ENCODE measurements at regions not wholly inside any gene's neighbourhood (a gene's known extent, or its start where the extent isn't known, plus 50 kb on each side); places are given as distances from the start of the nearest gene placed in this dataset.

GRCh38 chr14:44404036-44404435, 103.0 kb downstream of the FSCB start:
- ATAC-seq, result no peak
- TF ChIP-seq GLIS3 (CRISPR knock-in tag; IDR thresholded peaks at IDR 0.05), result no peak
- TF ChIP-seq, protein P1, sequence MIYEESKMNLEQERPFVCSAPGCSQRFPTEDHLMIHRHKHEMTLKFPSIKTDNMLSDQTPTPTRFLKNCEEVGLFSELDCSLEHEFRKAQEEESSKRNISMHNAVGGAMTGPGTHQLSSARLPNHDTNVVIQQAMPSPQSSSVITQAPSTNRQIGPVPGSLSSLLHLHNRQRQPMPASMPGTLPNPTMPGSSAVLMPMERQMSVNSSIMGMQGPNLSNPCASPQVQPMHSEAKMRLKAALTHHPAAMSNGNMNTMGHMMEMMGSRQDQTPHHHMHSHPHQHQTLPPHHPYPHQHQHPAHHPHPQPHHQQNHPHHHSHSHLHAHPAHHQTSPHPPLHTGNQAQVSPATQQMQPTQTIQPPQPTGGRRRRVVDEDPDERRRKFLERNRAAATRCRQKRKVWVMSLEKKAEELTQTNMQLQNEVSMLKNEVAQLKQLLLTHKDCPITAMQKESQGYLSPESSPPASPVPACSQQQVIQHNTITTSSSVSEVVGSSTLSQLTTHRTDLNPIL (CRISPR knock-in tag; IDR thresholded peaks at IDR 0.05; ENCODE audit: low read depth), result no peak
- TF ChIP-seq CSDC2 (CRISPR knock-in tag; IDR thresholded peaks at IDR 0.05), result no peak
- no peak for TF ChIP-seq ZFP3 (CRISPR knock-in tag; IDR thresholded peaks at IDR 0.05)
- no peak for TF ChIP-seq ZC3H10 (CRISPR knock-in tag; IDR thresholded peaks at IDR 0.05)

DNA sequence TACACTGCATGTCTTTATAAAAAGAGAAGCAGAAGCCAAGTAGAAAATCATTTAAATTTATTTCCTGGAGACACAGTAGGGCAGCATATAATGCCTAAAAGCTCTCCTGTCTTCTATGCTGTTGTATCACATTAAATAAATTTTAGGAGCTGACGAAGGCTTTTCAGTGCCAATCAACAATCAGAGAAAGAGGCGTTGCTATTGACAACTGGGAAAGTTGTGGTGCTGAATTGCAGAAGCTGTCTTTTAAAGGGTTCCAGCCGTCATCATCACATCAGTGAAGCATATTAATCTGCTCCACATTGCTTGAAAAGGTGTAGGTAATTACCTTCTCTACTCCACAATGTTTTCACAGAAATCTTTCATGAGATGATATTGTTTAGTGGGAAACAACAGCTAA, 103.9 kb downstream of the FSCB start:
- TF ChIP-seq TSHZ2 (CRISPR knock-in tag; IDR thresholded peaks at IDR 0.05), result no peak
- ATAC-seq, result no peak

- no peak for ATAC-seq
- TF ChIP-seq ZNF8 (CRISPR knock-in tag; IDR thresholded peaks at IDR 0.05) (no peak), OSR1 (CRISPR knock-in tag; IDR thresholded peaks at IDR 0.05) (no peak), RARB (CRISPR knock-in tag; IDR thresholded peaks at IDR 0.05) (no peak), TOX (CRISPR knock-in tag; IDR thresholded peaks at IDR 0.05; ENCODE audit: borderline replicate concordance) (no peak), TCF4 (CRISPR knock-in tag; IDR thresholded peaks at IDR 0.05; ENCODE audit: borderline replicate concordance) (no peak), SNAI2 (CRISPR knock-in tag; IDR thresholded peaks at IDR 0.05) (no peak)
Observed at GRCh38 chr14:44396226-44396625, 110.9 kb downstream of the FSCB start.

- TF ChIP-seq BACH2 (CRISPR knock-in tag; IDR thresholded peaks at IDR 0.05; ENCODE audit: borderline replicate concordance) (no peak), ZNF8 (CRISPR knock-in tag; IDR thresholded peaks at IDR 0.05) (no peak), GLIS3 (CRISPR knock-in tag; IDR thresholded peaks at IDR 0.05) (no peak), TSHZ2 (CRISPR knock-in tag; IDR thresholded peaks at IDR 0.05) (no peak), ZFP3 (CRISPR knock-in tag; IDR thresholded peaks at IDR 0.05) (no peak), PPARA (CRISPR knock-in tag; IDR thresholded peaks at IDR 0.05; ENCODE audit: borderline replicate concordance) (no peak), OSR1 (CRISPR knock-in tag; IDR thresholded peaks at IDR 0.05) (no peak), CSDC2 (CRISPR knock-in tag; IDR thresholded peaks at IDR 0.05) (no peak)
- TF ChIP-seq, protein P2, sequence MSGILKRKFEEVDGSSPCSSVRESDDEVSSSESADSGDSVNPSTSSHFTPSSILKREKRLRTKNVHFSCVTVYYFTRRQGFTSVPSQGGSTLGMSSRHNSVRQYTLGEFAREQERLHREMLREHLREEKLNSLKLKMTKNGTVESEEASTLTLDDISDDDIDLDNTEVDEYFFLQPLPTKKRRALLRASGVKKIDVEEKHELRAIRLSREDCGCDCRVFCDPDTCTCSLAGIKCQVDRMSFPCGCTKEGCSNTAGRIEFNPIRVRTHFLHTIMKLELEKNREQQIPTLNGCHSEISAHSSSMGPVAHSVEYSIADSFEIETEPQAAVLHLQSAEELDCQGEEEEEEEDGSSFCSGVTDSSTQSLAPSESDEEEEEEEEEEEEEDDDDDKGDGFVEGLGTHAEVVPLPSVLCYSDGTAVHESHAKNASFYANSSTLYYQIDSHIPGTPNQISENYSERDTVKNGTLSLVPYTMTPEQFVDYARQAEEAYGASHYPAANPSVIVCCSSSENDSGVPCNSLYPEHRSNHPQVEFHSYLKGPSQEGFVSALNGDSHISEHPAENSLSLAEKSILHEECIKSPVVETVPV (CRISPR knock-in tag; IDR thresholded peaks at IDR 0.05), result no peak
- no peak for ATAC-seq
Observed at GRCh38 chr14:44392984-44393383, 114.1 kb downstream of the FSCB start.

- ATAC-seq, result no peak
- no peak for TF ChIP-seq TCF4 (CRISPR knock-in tag; IDR thresholded peaks at IDR 0.05; ENCODE audit: borderline replicate concordance)
- no peak for TF ChIP-seq ESRRG (CRISPR knock-in tag; IDR thresholded peaks at IDR 0.05)
- TF ChIP-seq ISL1 (CRISPR knock-in tag; IDR thresholded peaks at IDR 0.05), result no peak
- no peak for TF ChIP-seq PATZ1 (CRISPR knock-in tag; IDR thresholded peaks at IDR 0.05; ENCODE audit: borderline replicate concordance)
- no peak for TF ChIP-seq CSDC2 (CRISPR knock-in tag; IDR thresholded peaks at IDR 0.05)
- no peak for TF ChIP-seq SNAI2 (CRISPR knock-in tag; IDR thresholded peaks at IDR 0.05)
- TF ChIP-seq BACH2 (CRISPR knock-in tag; IDR thresholded peaks at IDR 0.05; ENCODE audit: borderline replicate concordance), result no peak
- TF ChIP-seq, protein P2 (CRISPR knock-in tag; IDR thresholded peaks at IDR 0.05), result no peak
- TF ChIP-seq ARNTL (CRISPR knock-in tag; IDR thresholded peaks at IDR 0.05; ENCODE audit: borderline replicate concordance, low read depth), result no peak
- TF ChIP-seq, protein P1 (CRISPR knock-in tag; IDR thresholded peaks at IDR 0.05; ENCODE audit: low read depth), result no peak
Observed at GRCh38 chr14:44388306-44388705, 118.8 kb downstream of the FSCB start.
